Activated naive CD8-positive, alpha-beta T cell treated with anti-CD3 and anti-CD28 coated beads, Interleukin-2, amount 10 ng/mL, durations not matched to agents 7 days and 5 days (primary cell): ENCODE measurements at regions not wholly inside any gene's neighbourhood (a gene's known extent, or its start where the extent isn't known, plus 50 kb on each side); places are given as distances from the start of the nearest gene placed in this dataset.

ENCODE experiments used
- ATAC-seq: fragments of 150-1000 bp; cut with Tn5 transposase; one replicate; pipeline ENCODE4 v1.10.0; 2021; ENCODE audit warnings: low read depth, moderate library complexity
- POLR2A ChIA-PET: fragments of 350-600 bp; sonication (Branson Sonifier 250); formaldehyde crosslinking; loops from one replicate; lab custom pipeline; 2021; ENCODE audit warnings: antibody characterized with exemption; lab: Charles Lee
- DNase-seq: peaks from one replicate; pipeline ENCODE4 v3.0.0; 2021
- H3K27ac Mint-ChIP-seq: one replicate; pipeline ENCODE4 v1.8.0; 2022; ENCODE audit warnings: mild to moderate bottlenecking, mixed read lengths
- H3K27me3 Mint-ChIP-seq: one replicate; pipeline ENCODE4 v1.8.0; 2022; ENCODE audit warnings: mild to moderate bottlenecking, moderate library complexity, mixed read lengths
- H3K36me3 Mint-ChIP-seq: one replicate; pipeline ENCODE4 v1.8.0; 2021; ENCODE audit warnings: mild to moderate bottlenecking, mixed read lengths
- H3K4me1 Mint-ChIP-seq: one replicate; pipeline ENCODE4 v1.8.0; 2021; ENCODE audit warnings: mixed read lengths
- H3K4me3 Mint-ChIP-seq: one replicate; pipeline ENCODE4 v1.8.0; 2022; ENCODE audit warnings: mild to moderate bottlenecking, moderate library complexity, mixed read lengths
- H3K9me3 Mint-ChIP-seq: one replicate; pipeline ENCODE4 v1.8.0; 2021; ENCODE audit warnings: mixed read lengths

DNA sequence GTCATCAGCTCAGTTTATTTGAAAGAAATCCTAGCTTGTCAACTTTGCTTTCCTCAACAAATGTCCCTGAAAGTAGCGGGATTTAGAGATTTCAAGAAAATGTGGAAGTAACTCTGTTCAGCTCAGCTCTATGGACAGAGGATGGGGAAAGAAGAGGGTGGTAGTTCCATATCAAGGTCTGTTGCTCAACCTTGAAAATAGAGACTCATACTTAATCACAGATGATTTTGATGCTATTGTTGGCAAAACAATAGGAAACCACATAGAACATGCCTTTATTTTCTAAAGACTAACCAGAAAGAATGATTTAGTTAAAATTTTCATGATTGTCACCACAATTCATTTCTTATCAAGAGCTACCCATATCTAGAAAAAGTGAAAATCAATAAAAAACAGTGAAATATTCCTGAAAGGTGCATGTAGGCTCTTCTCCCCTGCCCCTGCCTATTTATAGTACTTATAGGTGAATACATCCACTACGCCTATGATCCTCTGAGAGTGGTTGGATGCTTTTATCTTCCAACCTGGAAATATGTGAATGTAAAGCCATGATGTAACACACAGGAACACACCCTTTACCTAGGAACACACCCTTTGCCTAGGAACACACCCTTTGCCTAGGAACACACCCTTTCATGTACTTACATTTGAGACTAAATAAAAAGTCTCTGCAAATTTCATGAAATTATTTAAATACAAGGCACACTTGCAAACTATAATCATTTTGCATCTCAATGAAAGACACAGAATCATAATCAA, 65.8 kb downstream of the ETAA1 start:
- POLR2A ChIA-PET = no interaction called here
- H3K4me1 Mint-ChIP-seq = no peaks in the 10 kb centered on the region
- H3K36me3 Mint-ChIP-seq = no peaks in the 10 kb centered on the region
- DNase-seq (no peak), ATAC-seq (no peak)
- H3K27me3 Mint-ChIP-seq = no peaks in the 10 kb centered on the region
- no peak overlapping the region for H3K4me3 Mint-ChIP-seq
- no peaks in the 10 kb centered on the region for H3K9me3 Mint-ChIP-seq
- H3K27ac Mint-ChIP-seq = no peak overlapping the region

DNA sequence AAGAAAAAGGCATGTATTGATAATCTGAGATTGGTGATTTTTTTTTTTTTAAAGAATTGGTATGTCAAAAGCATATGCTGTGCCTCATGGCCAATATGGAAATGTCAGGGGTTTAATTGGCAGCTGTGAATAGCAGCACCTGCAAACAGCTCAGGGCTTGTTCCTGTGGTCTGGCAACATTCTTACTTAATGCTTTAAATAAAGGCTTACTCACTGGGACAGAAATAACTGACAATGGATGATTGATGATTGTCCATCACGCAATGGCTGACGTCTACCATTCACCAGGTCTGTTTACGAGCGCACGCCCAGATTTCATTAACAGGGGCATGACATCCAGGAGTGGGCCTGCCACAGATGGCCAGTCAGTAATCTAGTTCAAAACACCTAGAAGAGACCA, 66.7 kb downstream of the ETAA1 start:
- H3K36me3 Mint-ChIP-seq = no peaks in the 10 kb centered on the region
- no peaks in the 10 kb centered on the region for H3K9me3 Mint-ChIP-seq
- no peak overlapping the region for H3K27ac Mint-ChIP-seq
- no peaks in the 10 kb centered on the region for H3K4me1 Mint-ChIP-seq
- H3K27me3 Mint-ChIP-seq = no peaks in the 10 kb centered on the region
- ATAC-seq (no peak), DNase-seq (no peak)
- POLR2A ChIA-PET = no interaction called here
- H3K4me3 Mint-ChIP-seq = no peak overlapping the region

DNA sequence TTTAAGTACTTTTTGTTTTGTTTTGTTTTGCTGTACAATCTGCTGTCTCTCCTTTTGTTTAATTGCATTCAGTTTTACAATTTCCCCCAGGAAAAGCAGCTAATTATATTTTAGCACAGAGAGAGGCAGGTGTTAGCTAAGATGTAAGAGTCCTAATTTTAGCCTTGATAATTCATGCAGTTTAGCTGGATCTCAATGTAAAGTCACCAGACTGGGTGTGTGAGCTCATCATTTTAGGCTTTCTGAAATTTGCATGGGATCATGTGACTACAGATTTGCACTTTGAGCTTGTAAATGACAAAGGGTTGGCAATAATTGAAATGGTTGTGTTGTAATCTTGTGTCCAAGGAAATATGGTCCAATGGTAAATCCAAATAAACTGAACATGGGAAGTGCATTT, 68.5 kb downstream of the ETAA1 start:
- ATAC-seq (no peak), DNase-seq (no peak)
- H3K9me3 Mint-ChIP-seq = no peaks in the 10 kb centered on the region

DNA sequence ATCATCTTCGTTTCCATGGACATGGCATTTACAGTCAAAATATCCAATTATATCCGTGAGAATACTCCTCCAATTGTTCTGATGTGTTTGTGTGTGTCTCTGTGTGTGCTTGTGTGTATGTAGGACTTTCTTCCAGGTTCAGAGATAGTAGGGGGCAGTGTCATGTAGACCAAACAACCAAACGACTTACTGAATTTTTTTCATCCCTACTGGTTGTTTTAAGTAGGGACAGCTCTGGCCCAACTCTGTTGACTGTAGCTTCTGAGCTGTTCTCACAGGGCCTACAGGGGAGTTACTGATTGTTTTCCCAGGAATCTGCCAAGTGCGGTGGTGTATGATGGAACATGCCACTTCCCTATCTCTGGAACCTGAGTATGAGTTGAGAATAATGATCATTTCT, 69.6 kb downstream of the ETAA1 start:
- ATAC-seq (no peak), DNase-seq (no peak)
- no peaks in the 10 kb centered on the region for H3K9me3 Mint-ChIP-seq
- no peaks in the 10 kb centered on the region for H3K27me3 Mint-ChIP-seq
- H3K4me1 Mint-ChIP-seq = no peaks in the 10 kb centered on the region
- H3K27ac Mint-ChIP-seq = no peak overlapping the region
- no peaks in the 10 kb centered on the region for H3K36me3 Mint-ChIP-seq
- H3K4me3 Mint-ChIP-seq = no peak overlapping the region
- POLR2A ChIA-PET = no interaction called here

More for the DNA sequence above, 68.5 kb downstream of the ETAA1 start:
- no peak overlapping the region for H3K4me3 Mint-ChIP-seq
- no peak overlapping the region for H3K27ac Mint-ChIP-seq
- no peaks in the 10 kb centered on the region for H3K4me1 Mint-ChIP-seq
- no peaks in the 10 kb centered on the region for H3K36me3 Mint-ChIP-seq
- H3K27me3 Mint-ChIP-seq = no peaks in the 10 kb centered on the region
- POLR2A ChIA-PET = no interaction called here

DNA sequence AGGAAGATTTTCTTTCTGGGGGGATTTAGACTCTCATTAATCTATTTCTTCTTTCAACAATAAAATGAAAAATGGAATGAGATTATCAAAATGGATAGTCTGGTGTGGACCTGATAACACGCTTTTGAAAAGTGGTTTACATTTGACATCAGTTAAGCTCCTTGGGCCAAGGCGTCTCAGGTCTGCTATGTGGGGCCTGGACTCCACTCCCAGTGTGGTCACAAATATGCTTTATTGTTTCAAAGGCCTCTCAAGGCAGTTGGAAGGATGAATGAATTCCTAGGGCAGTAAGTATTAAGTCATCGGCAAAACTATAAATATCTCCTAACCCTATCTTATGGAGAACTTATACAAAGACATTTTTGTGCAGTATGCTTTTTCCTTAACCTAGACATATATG, 74.5 kb downstream of the ETAA1 start:
- ATAC-seq (no peak), DNase-seq (no peak)
- H3K4me3 Mint-ChIP-seq = no peak overlapping the region
- POLR2A ChIA-PET = no interaction called here
- H3K4me1 Mint-ChIP-seq = no peaks in the 10 kb centered on the region
- no peaks in the 10 kb centered on the region for H3K9me3 Mint-ChIP-seq
- no peaks in the 10 kb centered on the region for H3K36me3 Mint-ChIP-seq
- H3K27ac Mint-ChIP-seq = no peak overlapping the region
- H3K27me3 Mint-ChIP-seq = no peaks in the 10 kb centered on the region

DNA sequence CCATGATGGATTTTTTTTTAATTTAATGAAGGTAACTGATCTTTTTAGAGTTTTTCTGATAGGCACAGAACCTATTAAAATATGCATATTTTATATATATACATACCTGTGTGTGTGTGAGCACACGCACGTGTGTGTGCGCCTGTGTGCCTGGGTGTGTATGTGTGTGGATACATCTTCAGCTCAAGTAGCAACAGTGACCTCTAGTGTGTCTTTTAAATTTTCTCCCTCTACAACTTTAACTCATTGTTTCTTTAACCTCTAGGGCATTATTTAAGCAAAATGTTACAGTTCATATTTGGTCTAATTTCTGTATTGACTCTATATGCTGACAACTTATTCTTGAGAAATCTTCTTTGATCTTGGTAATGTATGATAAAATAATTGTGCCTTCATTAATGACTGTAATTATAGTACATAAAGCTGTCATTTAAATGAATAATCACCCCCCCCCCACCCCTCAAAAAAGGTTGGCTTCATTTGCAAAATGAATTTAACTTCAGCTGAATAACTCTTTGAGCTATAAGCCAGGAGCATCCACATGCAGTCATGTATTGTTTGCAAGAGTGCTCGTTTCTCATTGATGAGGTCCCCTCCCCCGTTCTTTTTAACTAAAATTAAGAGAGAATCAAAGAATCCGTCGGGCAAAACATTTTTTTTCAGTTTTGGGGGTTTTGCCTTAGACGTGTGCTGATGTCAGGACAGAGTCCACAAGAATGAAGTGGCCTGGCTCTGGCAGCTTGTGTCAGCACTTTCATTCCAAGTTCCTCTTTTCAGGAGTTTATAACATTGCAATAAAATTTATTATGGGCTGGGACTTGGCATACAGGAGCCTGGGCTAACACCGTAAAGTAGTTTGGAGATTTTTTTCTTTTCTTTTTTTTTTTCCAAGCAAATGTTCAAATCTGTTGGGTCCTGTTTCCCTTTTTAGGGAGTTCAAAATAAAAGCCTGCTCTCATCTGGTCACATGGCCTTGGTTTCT, 80.0 kb downstream of the ETAA1 start:
- Mint-ChIP-seq H3K36me3 (no peaks in the 10 kb centered on the region), H3K4me1 (no peaks in the 10 kb centered on the region), H3K4me3 (no peak overlapping the region), H3K9me3 (no peaks in the 10 kb centered on the region), H3K27ac (no peak overlapping the region), H3K27me3 (no peaks in the 10 kb centered on the region)
- DNase-seq (no peak), ATAC-seq (no peak)
- POLR2A ChIA-PET = no interaction called here

DNA sequence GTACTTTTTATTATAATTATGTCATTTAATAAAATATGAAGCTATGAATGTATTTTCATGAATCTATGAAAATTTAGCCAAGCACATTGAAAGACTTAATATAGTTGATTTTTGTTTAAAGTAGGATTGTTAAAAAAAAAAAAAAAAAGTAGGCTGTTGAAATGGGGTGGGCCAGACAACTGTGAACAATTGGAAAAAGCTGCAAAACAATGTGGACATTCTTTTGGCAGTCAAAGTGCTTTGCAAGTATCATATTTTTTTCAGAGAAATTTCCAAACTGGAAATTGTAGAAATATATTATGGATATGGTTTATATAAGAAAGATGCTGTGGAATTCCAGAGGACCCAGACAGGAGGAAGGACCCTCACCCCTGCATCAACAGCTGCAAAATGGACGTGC, 82.1 kb downstream of the ETAA1 start:
- ATAC-seq (no peak), DNase-seq (no peak)
- no peaks in the 10 kb centered on the region for H3K27me3 Mint-ChIP-seq
- no peaks in the 10 kb centered on the region for H3K36me3 Mint-ChIP-seq
- no peak overlapping the region for H3K27ac Mint-ChIP-seq
- POLR2A ChIA-PET = no interaction called here
- no peaks in the 10 kb centered on the region for H3K9me3 Mint-ChIP-seq
- no peak overlapping the region for H3K4me3 Mint-ChIP-seq
- no peaks in the 10 kb centered on the region for H3K4me1 Mint-ChIP-seq

DNA sequence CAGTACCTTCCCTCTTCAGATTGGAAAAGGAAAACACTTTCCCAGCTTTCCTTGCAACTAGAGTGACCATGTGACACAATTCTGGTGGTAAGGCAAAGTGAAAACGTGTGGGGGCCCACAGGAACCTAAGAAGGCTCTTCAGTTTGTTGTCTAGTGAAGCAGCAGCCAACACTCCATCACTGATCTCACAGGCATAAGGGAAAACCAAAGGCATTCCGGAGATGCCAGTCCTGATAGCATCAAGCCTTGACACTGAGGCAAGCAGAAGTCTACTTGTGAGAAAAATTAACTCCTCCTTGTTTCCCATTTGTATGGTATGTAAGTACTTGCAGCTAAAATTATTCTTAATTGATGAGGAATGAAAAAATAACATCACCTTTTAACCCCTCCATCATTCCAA, 88.3 kb downstream of the ETAA1 start:
- H3K9me3 Mint-ChIP-seq = peaks cover 7% of the 10 kb centered on the region
- no peak for ATAC-seq
- H3K4me3 Mint-ChIP-seq = no peak overlapping the region
- H3K36me3 Mint-ChIP-seq = no peaks in the 10 kb centered on the region
- no peak for DNase-seq
- POLR2A ChIA-PET = no interaction called here
- peaks cover 3% of the 10 kb centered on the region for H3K4me1 Mint-ChIP-seq
- no peak overlapping the region for H3K27ac Mint-ChIP-seq
- no peaks in the 10 kb centered on the region for H3K27me3 Mint-ChIP-seq

DNA sequence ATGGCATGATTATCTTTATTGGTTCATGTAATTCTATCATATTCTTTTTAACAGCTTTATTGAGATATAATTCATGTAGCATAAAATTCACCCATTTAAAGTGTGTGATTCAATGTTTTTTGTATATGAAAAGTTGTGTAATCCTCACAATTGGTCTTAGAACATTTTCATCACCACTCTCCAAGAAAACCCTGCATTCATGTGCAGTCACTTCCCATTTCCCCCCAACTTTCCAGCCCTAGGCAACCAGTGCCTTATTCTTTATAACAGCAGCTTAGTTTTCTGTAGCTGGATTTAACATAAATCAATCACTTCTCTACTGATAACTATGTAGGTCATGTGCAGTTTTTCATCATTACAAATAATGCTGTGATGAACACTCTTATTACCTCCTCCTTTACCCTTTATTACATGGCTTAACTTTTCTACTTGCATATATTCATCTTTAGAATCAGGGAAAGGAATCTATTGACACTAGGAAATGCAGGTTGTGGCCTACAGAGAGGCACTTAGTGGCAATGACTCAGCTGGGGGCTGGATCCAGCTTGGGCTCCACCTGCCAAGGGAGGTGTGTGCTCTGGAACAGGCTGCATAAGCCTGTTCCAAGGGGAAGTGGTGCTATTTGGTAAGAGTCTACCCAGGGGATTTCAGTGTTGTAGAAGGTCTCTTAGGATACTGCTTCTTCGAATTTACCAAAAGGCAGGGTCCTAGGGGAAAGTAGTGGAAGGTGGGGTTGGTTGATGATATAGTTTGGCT, 89.1 kb downstream of the ETAA1 start:
- POLR2A ChIA-PET = no interaction called here
- H3K27me3 Mint-ChIP-seq = no peaks in the 10 kb centered on the region
- H3K36me3 Mint-ChIP-seq = no peaks in the 10 kb centered on the region
- no peak overlapping the region for H3K4me3 Mint-ChIP-seq
- H3K9me3 Mint-ChIP-seq = peaks cover 7% of the 10 kb centered on the region
- DNase-seq (no peak), ATAC-seq (no peak)
- H3K4me1 Mint-ChIP-seq = peaks cover 3% of the 10 kb centered on the region
- no peak overlapping the region for H3K27ac Mint-ChIP-seq

DNA sequence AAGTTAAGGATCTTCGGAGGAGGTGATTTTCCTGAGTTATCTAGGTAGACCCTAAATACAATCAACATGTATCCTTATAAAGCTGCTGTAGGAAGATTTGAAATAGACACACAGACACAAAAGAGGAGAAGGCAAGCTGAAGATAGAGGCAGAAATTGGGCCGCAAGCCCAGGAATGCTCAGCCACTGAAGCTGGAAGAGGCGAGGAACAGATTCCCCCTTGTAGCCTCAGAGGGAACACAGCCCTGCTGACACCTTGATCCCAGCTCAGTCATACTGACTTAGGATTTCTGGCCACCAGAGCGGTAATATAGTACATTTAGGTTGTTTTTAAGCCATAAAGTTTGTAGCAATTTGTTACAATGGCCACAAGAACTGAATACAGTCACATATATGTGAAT, 90.9 kb downstream of the ETAA1 start:
- Mint-ChIP-seq H3K27ac (no peak overlapping the region), H3K4me3 (no peak overlapping the region), H3K4me1 (peaks cover 3% of the 10 kb centered on the region), H3K36me3 (no peaks in the 10 kb centered on the region), H3K27me3 (no peaks in the 10 kb centered on the region), H3K9me3 (peaks cover 7% of the 10 kb centered on the region)
- ATAC-seq (no peak), DNase-seq (no peak)
- POLR2A ChIA-PET = no interaction called here

DNA sequence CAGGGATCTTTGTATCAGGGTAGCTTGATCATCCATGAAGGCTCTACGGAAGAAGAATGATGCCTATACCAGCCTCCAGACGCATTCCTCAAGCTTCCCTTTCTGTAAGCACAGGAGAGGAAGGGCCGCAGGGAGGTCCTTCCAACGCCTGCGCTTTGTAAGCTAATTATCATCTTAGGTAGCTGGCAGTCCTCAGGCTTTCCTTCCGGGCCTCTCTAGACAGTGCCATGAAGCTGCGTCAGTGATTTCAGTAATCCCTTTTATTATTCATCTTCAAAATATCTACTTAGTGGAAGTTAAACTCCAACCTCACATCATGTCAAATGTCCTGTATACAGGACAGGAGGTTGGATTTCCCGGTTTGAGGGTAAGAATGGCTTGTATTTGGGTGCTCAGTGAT, 92.3 kb downstream of the ETAA1 start:
- DNase-seq (no peak), ATAC-seq (no peak)
- Mint-ChIP-seq H3K36me3 (no peaks in the 10 kb centered on the region), H3K9me3 (peaks cover 7% of the 10 kb centered on the region), H3K4me1 (peaks cover 3% of the 10 kb centered on the region), H3K27ac (no peak overlapping the region), H3K27me3 (no peaks in the 10 kb centered on the region), H3K4me3 (no peak overlapping the region)
- POLR2A ChIA-PET = no interaction called here

DNA sequence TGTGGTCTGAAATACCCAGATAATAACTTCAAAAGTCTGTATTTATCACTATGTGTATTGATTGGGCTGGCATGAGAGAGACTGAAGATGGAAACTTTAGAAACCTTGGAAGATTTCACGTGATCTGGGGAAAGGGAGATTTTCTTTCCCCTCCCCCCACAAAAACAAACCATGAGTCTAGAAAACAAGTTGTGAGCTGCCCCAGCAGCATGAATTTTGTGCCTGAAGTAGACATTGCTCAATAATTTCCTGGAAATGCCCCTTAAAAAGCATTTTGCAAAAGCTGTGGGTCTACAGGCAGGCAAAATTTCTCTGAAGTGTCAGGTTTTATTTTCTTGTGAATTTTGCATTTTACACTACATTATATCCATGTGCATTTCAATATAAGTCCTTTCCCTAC, 101.8 kb downstream of the ETAA1 start:
- ATAC-seq (no peak), DNase-seq (no peak)
- H3K27me3 Mint-ChIP-seq = no peaks in the 10 kb centered on the region
- POLR2A ChIA-PET = no interaction called here
- H3K4me3 Mint-ChIP-seq = no peak overlapping the region
- H3K9me3 Mint-ChIP-seq = no peaks in the 10 kb centered on the region
- no peaks in the 10 kb centered on the region for H3K4me1 Mint-ChIP-seq
- no peak overlapping the region for H3K27ac Mint-ChIP-seq
- no peaks in the 10 kb centered on the region for H3K36me3 Mint-ChIP-seq

DNA sequence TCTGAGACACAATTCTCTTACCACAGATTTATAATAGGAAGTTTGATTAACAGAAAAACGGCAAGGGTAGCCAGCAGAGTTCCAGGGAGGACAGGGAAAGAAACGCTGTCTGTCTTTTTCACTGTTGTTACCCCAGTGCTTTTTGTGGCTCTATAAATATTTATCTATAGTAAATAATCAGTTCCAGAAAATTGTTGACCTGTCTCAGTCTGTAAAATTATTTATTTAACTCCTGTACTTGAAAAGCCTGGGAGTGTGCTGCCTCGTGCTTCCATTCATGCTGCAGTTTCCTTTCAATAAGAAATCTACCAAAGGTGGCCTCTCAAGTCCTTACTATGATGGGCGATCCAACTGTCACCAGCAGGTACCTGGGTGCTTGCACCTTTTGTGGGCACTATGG, 102.9 kb downstream of the ETAA1 start:
- Mint-ChIP-seq H3K36me3 (no peaks in the 10 kb centered on the region), H3K4me1 (no peaks in the 10 kb centered on the region), H3K27ac (no peak overlapping the region), H3K27me3 (no peaks in the 10 kb centered on the region), H3K9me3 (no peaks in the 10 kb centered on the region), H3K4me3 (no peak overlapping the region)
- no peak for DNase-seq
- no peak for ATAC-seq
- POLR2A ChIA-PET = no interaction called here
